Epithelial cell of proximal tubule (primary cell): ENCODE measurements at regions not wholly inside any gene's neighbourhood (a gene's known extent, or its start where the extent isn't known, plus 50 kb on each side); places are given as distances from the start of the nearest gene placed in this dataset.

Experiments
- DNase-seq: peaks from one replicate; pipeline ENCODE4 v3.0.0-alpha.2; 2011; ENCODE audit warnings: low read depth
- H3K4me3 ChIP-seq: 2 replicates; pipeline ENCODE4 v1.5.1; 2011; ENCODE audit warnings: low read depth, mild to moderate bottlenecking, low read length
- CTCF ChIP-seq: conservative IDR thresholded peaks from 2 replicates; pipeline ENCODE4 v1.5.1; 2012; ENCODE audit warnings: low read depth, mild to moderate bottlenecking, low read length

- no peak overlapping the region for H3K4me3 ChIP-seq
- DNase-seq, result no peak
- TF ChIP-seq CTCF, result no peak
Measured at GRCh38 chr4:105022811-105023667, 123.6 kb upstream of the TET2 start.

GRCh38 chr4:105023668-105024055 lies 123.0 kb upstream of the TET2 start:
- no peak overlapping the region for H3K4me3 ChIP-seq
- TF ChIP-seq CTCF, result no peak
- DNase-seq, result no peak

GRCh38 chr4:105025263-105026017 lies 121.2 kb upstream of the TET2 start:
- no peak for DNase-seq
- no peak for TF ChIP-seq CTCF
- H3K4me3 ChIP-seq, result no peak overlapping the region

GRCh38 chr4:105036991-105037390 lies 109.7 kb upstream of the TET2 start:
- no peak for DNase-seq

GRCh38 chr4:105042451-105042850 lies 104.2 kb upstream of the TET2 start:
- no peak for TF ChIP-seq CTCF
- DNase-seq, result no peak
- no peak overlapping the region for H3K4me3 ChIP-seq

More at GRCh38 chr4:105036991-105037390, 109.7 kb upstream of the TET2 start:
- no peak overlapping the region for H3K4me3 ChIP-seq
- no peak for TF ChIP-seq CTCF

- TF ChIP-seq CTCF, result no peak
- H3K4me3 ChIP-seq, result no peak overlapping the region
- no peak for DNase-seq
Measured at GRCh38 chr4:105050896-105051295, 95.8 kb upstream of the TET2 start.
